ENCODE measurements at regions not wholly inside any gene's neighbourhood (a gene's known extent, or its start where the extent isn't known, plus 50 kb on each side); places are given as distances from the start of the nearest gene placed in this dataset.

DNA sequence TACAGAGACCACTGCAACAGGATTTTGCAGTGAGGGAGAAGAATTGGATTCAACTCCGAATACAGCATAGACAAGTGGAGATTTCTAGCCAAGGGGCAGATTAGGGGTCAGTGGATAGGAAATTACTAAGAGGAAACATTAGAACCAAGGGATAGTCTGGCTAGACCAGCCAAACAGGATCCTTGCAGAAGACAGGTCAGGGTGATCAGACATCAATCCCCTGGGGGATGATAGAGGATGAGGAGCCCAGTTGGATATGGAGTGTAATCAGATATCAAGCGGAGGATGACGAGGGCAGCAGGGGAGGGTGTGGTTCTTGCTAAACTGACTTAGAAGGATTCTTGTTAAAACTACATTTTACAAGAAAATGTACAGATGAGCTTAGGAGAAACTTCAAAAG, 424.4 kb downstream of the DAD1 start:
- Histone ChIP-seq H3K4me3 (ENCODE audit: low read depth in 2 of 2, low read length in 2 of 2) (no peak overlapping the region), H3K27ac (ENCODE audit: low read length) (no peak overlapping the region), H3K4me1 (ENCODE audit: control insufficient read depth, insufficient read depth, low read length) (no peaks in the 10 kb centered on the region), H3K9me3 (ENCODE audit: control insufficient read depth, insufficient read depth, low read depth, low read length) (no peaks in the 10 kb centered on the region), H3K27me3 (ENCODE audit: control insufficient read depth, insufficient read depth, low read length) (no peaks in the 10 kb centered on the region; the same call in 1 of the 2 replicates), H3K36me3 (ENCODE audit: control insufficient read depth, insufficient read depth, low read length) (no peaks in the 10 kb centered on the region)
- TF ChIP-seq, protein P1, sequence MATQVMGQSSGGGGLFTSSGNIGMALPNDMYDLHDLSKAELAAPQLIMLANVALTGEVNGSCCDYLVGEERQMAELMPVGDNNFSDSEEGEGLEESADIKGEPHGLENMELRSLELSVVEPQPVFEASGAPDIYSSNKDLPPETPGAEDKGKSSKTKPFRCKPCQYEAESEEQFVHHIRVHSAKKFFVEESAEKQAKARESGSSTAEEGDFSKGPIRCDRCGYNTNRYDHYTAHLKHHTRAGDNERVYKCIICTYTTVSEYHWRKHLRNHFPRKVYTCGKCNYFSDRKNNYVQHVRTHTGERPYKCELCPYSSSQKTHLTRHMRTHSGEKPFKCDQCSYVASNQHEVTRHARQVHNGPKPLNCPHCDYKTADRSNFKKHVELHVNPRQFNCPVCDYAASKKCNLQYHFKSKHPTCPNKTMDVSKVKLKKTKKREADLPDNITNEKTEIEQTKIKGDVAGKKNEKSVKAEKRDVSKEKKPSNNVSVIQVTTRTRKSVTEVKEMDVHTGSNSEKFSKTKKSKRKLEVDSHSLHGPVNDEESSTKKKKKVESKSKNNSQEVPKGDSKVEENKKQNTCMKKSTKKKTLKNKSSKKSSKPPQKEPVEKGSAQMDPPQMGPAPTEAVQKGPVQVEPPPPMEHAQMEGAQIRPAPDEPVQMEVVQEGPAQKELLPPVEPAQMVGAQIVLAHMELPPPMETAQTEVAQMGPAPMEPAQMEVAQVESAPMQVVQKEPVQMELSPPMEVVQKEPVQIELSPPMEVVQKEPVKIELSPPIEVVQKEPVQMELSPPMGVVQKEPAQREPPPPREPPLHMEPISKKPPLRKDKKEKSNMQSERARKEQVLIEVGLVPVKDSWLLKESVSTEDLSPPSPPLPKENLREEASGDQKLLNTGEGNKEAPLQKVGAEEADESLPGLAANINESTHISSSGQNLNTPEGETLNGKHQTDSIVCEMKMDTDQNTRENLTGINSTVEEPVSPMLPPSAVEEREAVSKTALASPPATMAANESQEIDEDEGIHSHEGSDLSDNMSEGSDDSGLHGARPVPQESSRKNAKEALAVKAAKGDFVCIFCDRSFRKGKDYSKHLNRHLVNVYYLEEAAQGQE (IDR thresholded peaks at IDR 0.05; ENCODE audit: insufficient read depth in 1 of 2, low read depth in 2 of 2, low read length in 1 of 2), result no peak
- no peak for TF ChIP-seq SIN3A (IDR thresholded peaks at IDR 0.05; ENCODE audit: borderline replicate concordance, insufficient read depth, low read depth, low read length)
- TF ChIP-seq TCF7L2 (IDR thresholded peaks at IDR 0.05; ENCODE audit: low read depth, low read length), result no peak
- TF ChIP-seq POLR2AphosphoS5 (IDR thresholded peaks at IDR 0.05; ENCODE audit: low read depth, low read length), result no peak
- TF ChIP-seq, protein P2, sequence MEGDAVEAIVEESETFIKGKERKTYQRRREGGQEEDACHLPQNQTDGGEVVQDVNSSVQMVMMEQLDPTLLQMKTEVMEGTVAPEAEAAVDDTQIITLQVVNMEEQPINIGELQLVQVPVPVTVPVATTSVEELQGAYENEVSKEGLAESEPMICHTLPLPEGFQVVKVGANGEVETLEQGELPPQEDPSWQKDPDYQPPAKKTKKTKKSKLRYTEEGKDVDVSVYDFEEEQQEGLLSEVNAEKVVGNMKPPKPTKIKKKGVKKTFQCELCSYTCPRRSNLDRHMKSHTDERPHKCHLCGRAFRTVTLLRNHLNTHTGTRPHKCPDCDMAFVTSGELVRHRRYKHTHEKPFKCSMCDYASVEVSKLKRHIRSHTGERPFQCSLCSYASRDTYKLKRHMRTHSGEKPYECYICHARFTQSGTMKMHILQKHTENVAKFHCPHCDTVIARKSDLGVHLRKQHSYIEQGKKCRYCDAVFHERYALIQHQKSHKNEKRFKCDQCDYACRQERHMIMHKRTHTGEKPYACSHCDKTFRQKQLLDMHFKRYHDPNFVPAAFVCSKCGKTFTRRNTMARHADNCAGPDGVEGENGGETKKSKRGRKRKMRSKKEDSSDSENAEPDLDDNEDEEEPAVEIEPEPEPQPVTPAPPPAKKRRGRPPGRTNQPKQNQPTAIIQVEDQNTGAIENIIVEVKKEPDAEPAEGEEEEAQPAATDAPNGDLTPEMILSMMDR (IDR thresholded peaks at IDR 0.05), result no peak
- ATAC-seq (no peak), DNase-seq (ENCODE audit: low read depth, low spot score) (no peak)
- ChIA-PET POLR2A (no interaction called here), CTCF (no interaction called here)
- intact Hi-C loops (cut with micrococcal nuclease; ENCODE audit: unreplicated experiment), result no loop called here
- BruUV-seq (replicated peaks), result no TSS peak
- in situ Hi-C loops (cut with HindIII; ENCODE audit: low pct_unique_long_range_greater_than_20kb, low sequenced_read_pairs), result no loop called here

DNA sequence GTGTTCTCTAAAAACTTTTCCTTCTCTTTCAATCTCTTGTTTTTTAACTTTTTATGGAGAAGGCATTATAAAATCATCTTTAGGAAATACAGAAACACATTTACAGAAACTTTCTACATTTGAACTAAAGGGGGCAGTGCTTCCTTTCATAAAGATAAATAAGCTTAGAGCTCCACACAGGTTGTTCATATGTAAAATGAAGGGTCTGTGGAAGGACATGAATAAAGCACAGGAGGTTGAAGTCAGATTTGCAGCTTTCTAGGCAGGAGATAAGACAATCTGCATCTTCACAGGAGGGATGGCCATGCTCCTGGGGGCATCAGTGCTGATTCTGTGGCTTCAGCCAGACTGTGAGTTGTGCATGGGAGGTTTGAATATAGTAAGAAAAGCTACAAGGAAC, 426.0 kb downstream of the DAD1 start:
- no peak overlapping the region for H3K4me3 ChIP-seq (ENCODE audit: low read depth in 2 of 2, low read length in 2 of 2)
- TF ChIP-seq, protein P2 (IDR thresholded peaks at IDR 0.05), result peak; percentile 21; the same call in 1 of the 2 replicates
- TF ChIP-seq SIN3A (IDR thresholded peaks at IDR 0.05; ENCODE audit: borderline replicate concordance, insufficient read depth, low read depth, low read length), result no peak
- H3K27me3 ChIP-seq (ENCODE audit: control insufficient read depth, insufficient read depth, low read length), result no peaks in the 10 kb centered on the region; the same call in 1 of the 2 replicates
- no peaks in the 10 kb centered on the region for H3K36me3 ChIP-seq (ENCODE audit: control insufficient read depth, insufficient read depth, low read length)
- H3K4me1 ChIP-seq (ENCODE audit: control insufficient read depth, insufficient read depth, low read length), result no peaks in the 10 kb centered on the region
- intact Hi-C loops (cut with micrococcal nuclease; ENCODE audit: unreplicated experiment) (no loop called here), in situ Hi-C loops (cut with HindIII; ENCODE audit: low pct_unique_long_range_greater_than_20kb, low sequenced_read_pairs) (no loop called here)
- ChIA-PET CTCF (interaction anchor here (0.7 kb wide), 1 partner anchor 96 kb away, joined by 3 read pairs; no protein-coding TSS in a partner anchor), POLR2A (no interaction called here)
- DNase-seq (ENCODE audit: low read depth, low spot score) (no peak), ATAC-seq (no peak)
- no TSS peak for BruUV-seq (replicated peaks)
- no peaks in the 10 kb centered on the region for H3K9me3 ChIP-seq (ENCODE audit: control insufficient read depth, insufficient read depth, low read depth, low read length)
- H3K27ac ChIP-seq (ENCODE audit: low read length), result no peak overlapping the region
